PFSK-1 (cell line): ENCODE measurements at regions not wholly inside any gene's neighbourhood (a gene's known extent, or its start where the extent isn't known, plus 50 kb on each side); places are given as distances from the start of the nearest gene placed in this dataset.

Source experiments
- FOXP2 ChIP-seq: optimal IDR thresholded peaks from 2 replicates; pipeline ENCODE3; 2011; ENCODE audit warnings: borderline replicate concordance, control low read depth, inconsistent platforms; ENCODE audit not compliant: insufficient read depth; ENCODE audit errors: extremely low read length, extremely low read depth
- POLR2AphosphoS5 ChIP-seq: IDR thresholded peaks from 2 replicates; pipeline ENCODE4 v1.6.1; 2012; ENCODE audit warnings: low read depth, mild to moderate bottlenecking, control low read depth, low read length, moderate library complexity
- SIN3A ChIP-seq: IDR thresholded peaks from 2 replicates; pipeline ENCODE4 v1.6.1; 2012; ENCODE audit warnings: mild to moderate bottlenecking, low read length, moderate library complexity, borderline replicate concordance; ENCODE audit not compliant: insufficient read depth
- TAF1 ChIP-seq: IDR thresholded peaks from 2 replicates; pipeline ENCODE4 v1.6.1; 2012; ENCODE audit warnings: low read length, control low read depth, borderline replicate concordance; ENCODE audit not compliant: insufficient read depth
- TF ChIP-seq, protein P1 (sequence below), 2 experiments: IDR thresholded peaks; 2 replicates each; pipeline versions ENCODE4 v1.6.1 to v1.8.0; 2011 to 2012; ENCODE audit warnings: low read depth in 2 of 2, low read length in 2 of 2, control low read depth in 1 of 2, inconsistent platforms in 1 of 2, mild to moderate bottlenecking in 1 of 2, moderate library complexity in 1 of 2; ENCODE audit not compliant: insufficient read depth in 1 of 2

GRCh38 chr5:26434688-26435087, 603.7 kb downstream of the CDH9 start:
- TF ChIP-seq POLR2AphosphoS5 (no peak), FOXP2 (no peak), SIN3A (no peak), TAF1 (no peak)
- TF ChIP-seq, protein P1, sequence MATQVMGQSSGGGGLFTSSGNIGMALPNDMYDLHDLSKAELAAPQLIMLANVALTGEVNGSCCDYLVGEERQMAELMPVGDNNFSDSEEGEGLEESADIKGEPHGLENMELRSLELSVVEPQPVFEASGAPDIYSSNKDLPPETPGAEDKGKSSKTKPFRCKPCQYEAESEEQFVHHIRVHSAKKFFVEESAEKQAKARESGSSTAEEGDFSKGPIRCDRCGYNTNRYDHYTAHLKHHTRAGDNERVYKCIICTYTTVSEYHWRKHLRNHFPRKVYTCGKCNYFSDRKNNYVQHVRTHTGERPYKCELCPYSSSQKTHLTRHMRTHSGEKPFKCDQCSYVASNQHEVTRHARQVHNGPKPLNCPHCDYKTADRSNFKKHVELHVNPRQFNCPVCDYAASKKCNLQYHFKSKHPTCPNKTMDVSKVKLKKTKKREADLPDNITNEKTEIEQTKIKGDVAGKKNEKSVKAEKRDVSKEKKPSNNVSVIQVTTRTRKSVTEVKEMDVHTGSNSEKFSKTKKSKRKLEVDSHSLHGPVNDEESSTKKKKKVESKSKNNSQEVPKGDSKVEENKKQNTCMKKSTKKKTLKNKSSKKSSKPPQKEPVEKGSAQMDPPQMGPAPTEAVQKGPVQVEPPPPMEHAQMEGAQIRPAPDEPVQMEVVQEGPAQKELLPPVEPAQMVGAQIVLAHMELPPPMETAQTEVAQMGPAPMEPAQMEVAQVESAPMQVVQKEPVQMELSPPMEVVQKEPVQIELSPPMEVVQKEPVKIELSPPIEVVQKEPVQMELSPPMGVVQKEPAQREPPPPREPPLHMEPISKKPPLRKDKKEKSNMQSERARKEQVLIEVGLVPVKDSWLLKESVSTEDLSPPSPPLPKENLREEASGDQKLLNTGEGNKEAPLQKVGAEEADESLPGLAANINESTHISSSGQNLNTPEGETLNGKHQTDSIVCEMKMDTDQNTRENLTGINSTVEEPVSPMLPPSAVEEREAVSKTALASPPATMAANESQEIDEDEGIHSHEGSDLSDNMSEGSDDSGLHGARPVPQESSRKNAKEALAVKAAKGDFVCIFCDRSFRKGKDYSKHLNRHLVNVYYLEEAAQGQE (IDR thresholded peaks at IDR 0.05; ENCODE audit: insufficient read depth in 1 of 2, low read depth in 2 of 2, low read length in 2 of 2) = no peak

DNA sequence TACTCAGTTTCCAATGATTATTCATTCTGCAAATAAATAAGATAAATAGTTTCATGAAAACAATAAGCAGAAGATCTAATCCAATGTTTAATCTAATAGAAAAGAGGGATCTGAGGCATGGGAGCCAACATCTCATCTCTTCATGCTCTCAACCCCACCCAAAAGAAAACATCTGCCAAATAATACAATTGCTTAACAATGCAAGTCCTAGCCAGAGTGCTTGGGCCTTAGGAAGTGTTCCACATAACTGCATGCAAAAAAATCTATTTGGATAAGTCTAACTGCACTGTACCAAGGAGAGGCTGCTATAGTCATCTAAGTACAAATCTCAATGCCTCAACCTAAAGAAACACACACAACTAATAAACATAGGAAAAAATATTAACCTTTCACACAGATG, 606.0 kb downstream of the CDH9 start:
- no peak for TF ChIP-seq TAF1
- TF ChIP-seq, protein P1 (IDR thresholded peaks at IDR 0.05; ENCODE audit: insufficient read depth in 1 of 2, low read depth in 2 of 2, low read length in 2 of 2) = no peak
- TF ChIP-seq POLR2AphosphoS5 = no peak
- TF ChIP-seq FOXP2 = no peak
- TF ChIP-seq SIN3A = no peak

GRCh38 chr5:26430323-26430722, 608.1 kb downstream of the CDH9 start:
- no peak for TF ChIP-seq TAF1
- TF ChIP-seq, protein P1 (IDR thresholded peaks at IDR 0.05; ENCODE audit: insufficient read depth in 1 of 2, low read depth in 2 of 2, low read length in 2 of 2) = no peak
- TF ChIP-seq SIN3A = no peak
- no peak for TF ChIP-seq POLR2AphosphoS5
- TF ChIP-seq FOXP2 = no peak

- TF ChIP-seq, protein P1 (IDR thresholded peaks at IDR 0.05; ENCODE audit: insufficient read depth in 1 of 2, low read depth in 2 of 2, low read length in 2 of 2) = no peak
- TF ChIP-seq POLR2AphosphoS5 (no peak), SIN3A (no peak), FOXP2 (no peak), TAF1 (no peak)
These were observed 611.1 kb downstream of the CDH9 start for GRCh38 chr5:26427281-26427680.

- TF ChIP-seq, protein P1 (IDR thresholded peaks at IDR 0.05; ENCODE audit: insufficient read depth in 1 of 2, low read depth in 2 of 2, low read length in 2 of 2) = no peak
- TF ChIP-seq POLR2AphosphoS5 (no peak), TAF1 (no peak), SIN3A (no peak), FOXP2 (no peak)
These were observed 618.4 kb downstream of the CDH9 start for GRCh38 chr5:26419987-26420386.
